Right forelimb (tissue), 1 donor: ENCODE measurements at regions not wholly inside any gene's neighbourhood (a gene's known extent, or its start where the extent isn't known, plus 50 kb on each side); places are given as distances from the start of the nearest gene placed in this dataset.

ENCODE experiments used
- DNase-seq: peaks from one replicate; pipeline ENCODE4 v3.0.0-alpha.2; 2018

GRCh38 chr2:16561251-16561650 is 104.4 kb downstream of the CYRIA start:
- DNase-seq, result no peak

GRCh38 chr2:16559278-16560067 is 106.2 kb downstream of the CYRIA start:
- no peak for DNase-seq

- DNase-seq, result no peak
Measured at GRCh38 chr2:16554060-16554583, 111.5 kb downstream of the CYRIA start.

GRCh38 chr2:16553226-16553625 is 112.4 kb downstream of the CYRIA start:
- no peak for DNase-seq

- DNase-seq, result no peak
Measured at GRCh38 chr2:16552202-16552601, 113.4 kb downstream of the CYRIA start.

GRCh38 chr2:16548036-16548435 is 117.6 kb downstream of the CYRIA start:
- no peak for DNase-seq

GRCh38 chr2:16546128-16546754 is 119.4 kb downstream of the CYRIA start:
- DNase-seq, result no peak

GRCh38 chr2:16538707-16539106 is 126.9 kb downstream of the CYRIA start:
- DNase-seq, result no peak

GRCh38 chr2:16537347-16537746 is 128.3 kb downstream of the CYRIA start:
- no peak for DNase-seq

- DNase-seq, result no peak
Measured at GRCh38 chr2:16526193-16526592, 139.4 kb downstream of the CYRIA start.

GRCh38 chr2:16525265-16525887 is 140.3 kb downstream of the CYRIA start:
- DNase-seq, result no peak

GRCh38 chr2:16523711-16524110 is 141.9 kb downstream of the CYRIA start:
- no peak for DNase-seq

- no peak for DNase-seq
Measured at GRCh38 chr2:16522031-16522831, 143.4 kb downstream of the CYRIA start.

- DNase-seq, result no peak
Measured at GRCh38 chr2:16520891-16521290, 144.7 kb downstream of the CYRIA start.

- no peak for DNase-seq
Measured at GRCh38 chr2:16515696-16516095, 149.9 kb downstream of the CYRIA start.

- no peak for DNase-seq
Measured at GRCh38 chr2:16513626-16514025, 152.0 kb downstream of the CYRIA start.

- no peak for DNase-seq
Measured at GRCh38 chr2:16511041-16511440, 154.6 kb downstream of the CYRIA start.

- no peak for DNase-seq
Measured at GRCh38 chr2:16509042-16509441, 156.6 kb downstream of the CYRIA start.

- no peak for DNase-seq
Measured at GRCh38 chr2:16508490-16508851, 157.2 kb downstream of the CYRIA start.

GRCh38 chr2:16507655-16508489 is 157.8 kb downstream of the CYRIA start:
- DNase-seq, result peak; percentile 64

GRCh38 chr2:16506366-16506765 is 159.3 kb downstream of the CYRIA start:
- DNase-seq, result no peak
